Breast epithelium (tissue), 4 donors: ENCODE measurements at regions not wholly inside any gene's neighbourhood (a gene's known extent, or its start where the extent isn't known, plus 50 kb on each side); places are given as distances from the start of the nearest gene placed in this dataset.
"Not testable (repeated sequence)": the region's sequence is repeated elsewhere in the genome, so short reads cannot be mapped to it uniquely, and the experiment has no call there.

Experiments used
- DNase-seq, 2 donors: peaks; one replicate each; pipeline ENCODE4 v3.0.0-alpha.2; 2019; ENCODE audit warnings: low spot score in 2 of 2
- H3K27ac ChIP-seq, 2 donors: fragments of 200-600 bp; sonication (generic) in 1 of 2; one replicate each; pipeline ENCODE4 v1.5.1; 2016 to 2019; ENCODE audit warnings: mild to moderate bottlenecking in 1 of 2
- H3K27me3 ChIP-seq, 2 donors: fragments of 200-600 bp; sonication (generic) in 1 of 2; one replicate each; pipeline versions ENCODE4 v1.5.1 to v1.6.0; 2017 to 2019; ENCODE audit warnings: control low read depth in 1 of 2, mild to moderate bottlenecking in 1 of 2
- H3K36me3 ChIP-seq: fragments of 200-600 bp; one replicate; pipeline ENCODE4 v1.5.1; 2019
- H3K4me1 ChIP-seq, 2 donors: fragments of 200-600 bp; sonication (generic); one replicate each; pipeline ENCODE4 v1.5.1; 2016 to 2019; ENCODE audit warnings: control low read depth in 1 of 2
- H3K4me3 ChIP-seq, 3 donors: fragments of 200-600 bp; sonication (generic); 1 replicate in 2 of 3; 2 replicates in 1 of 3; pipeline ENCODE4 v1.5.1; 2016 to 2019; ENCODE audit warnings: mild to moderate bottlenecking in 3 of 3, moderate library complexity in 2 of 3
- H3K9me3 ChIP-seq, 2 donors: fragments of 200-600 bp; sonication (generic) in 1 of 2; one replicate each; pipeline ENCODE4 v1.5.1; 2016 to 2019; ENCODE audit warnings: control low read depth in 1 of 2
- POLR2A ChIP-seq: fragments of 450-650 bp; IDR thresholded peaks from one replicate; pipeline ENCODE4 v1.6.1; 2016; ENCODE audit warnings: antibody characterized with exemption, mild to moderate bottlenecking, moderate library complexity
- POLR2AphosphoS5 ChIP-seq, 3 donors: sonication (generic); formaldehyde crosslinking; IDR thresholded peaks; one replicate each; pipeline ENCODE4 v1.6.1; 2017; ENCODE audit warnings: antibody characterized with exemption in 3 of 3
- intact Hi-C: fragments of 100-400 bp; cut with DNase I; formaldehyde crosslinking; loops from one replicate; pipeline ENCODE4 v1.15.1; 2023; ENCODE audit warnings: low total_unique reads
- TF ChIP-seq, protein P1 (sequence below), 3 donors: fragments of 450-650 bp; IDR thresholded peaks; one replicate each; pipeline ENCODE4 v1.5.1; 2016 to 2017; ENCODE audit warnings: antibody characterized with exemption in 3 of 3, mild to moderate bottlenecking in 3 of 3, moderate library complexity in 3 of 3

- no peak for DNase-seq
- intact Hi-C loops, result no loop called here
- H3K36me3 ChIP-seq, result no peaks in the 10 kb centered on the region
- no peak overlapping the region for H3K4me3 ChIP-seq
- H3K27me3 ChIP-seq, result peaks cover 0 to 18% of the 10 kb centered on the region in 2 donors
- no peak overlapping the region for H3K27ac ChIP-seq
- no peaks in the 10 kb centered on the region for H3K4me1 ChIP-seq
- peaks cover 0 to 9% of the 10 kb centered on the region in 2 donors for H3K9me3 ChIP-seq
- TF ChIP-seq, protein P1, sequence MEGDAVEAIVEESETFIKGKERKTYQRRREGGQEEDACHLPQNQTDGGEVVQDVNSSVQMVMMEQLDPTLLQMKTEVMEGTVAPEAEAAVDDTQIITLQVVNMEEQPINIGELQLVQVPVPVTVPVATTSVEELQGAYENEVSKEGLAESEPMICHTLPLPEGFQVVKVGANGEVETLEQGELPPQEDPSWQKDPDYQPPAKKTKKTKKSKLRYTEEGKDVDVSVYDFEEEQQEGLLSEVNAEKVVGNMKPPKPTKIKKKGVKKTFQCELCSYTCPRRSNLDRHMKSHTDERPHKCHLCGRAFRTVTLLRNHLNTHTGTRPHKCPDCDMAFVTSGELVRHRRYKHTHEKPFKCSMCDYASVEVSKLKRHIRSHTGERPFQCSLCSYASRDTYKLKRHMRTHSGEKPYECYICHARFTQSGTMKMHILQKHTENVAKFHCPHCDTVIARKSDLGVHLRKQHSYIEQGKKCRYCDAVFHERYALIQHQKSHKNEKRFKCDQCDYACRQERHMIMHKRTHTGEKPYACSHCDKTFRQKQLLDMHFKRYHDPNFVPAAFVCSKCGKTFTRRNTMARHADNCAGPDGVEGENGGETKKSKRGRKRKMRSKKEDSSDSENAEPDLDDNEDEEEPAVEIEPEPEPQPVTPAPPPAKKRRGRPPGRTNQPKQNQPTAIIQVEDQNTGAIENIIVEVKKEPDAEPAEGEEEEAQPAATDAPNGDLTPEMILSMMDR (IDR thresholded peaks at IDR 0.05), result no peak
- TF ChIP-seq POLR2A (no peak), POLR2AphosphoS5 (IDR thresholded peaks at IDR 0.05) (no peak)
Measured at GRCh38 chrX:83260288-83260687, 247.8 kb upstream of the POU3F4 start.

DNA sequence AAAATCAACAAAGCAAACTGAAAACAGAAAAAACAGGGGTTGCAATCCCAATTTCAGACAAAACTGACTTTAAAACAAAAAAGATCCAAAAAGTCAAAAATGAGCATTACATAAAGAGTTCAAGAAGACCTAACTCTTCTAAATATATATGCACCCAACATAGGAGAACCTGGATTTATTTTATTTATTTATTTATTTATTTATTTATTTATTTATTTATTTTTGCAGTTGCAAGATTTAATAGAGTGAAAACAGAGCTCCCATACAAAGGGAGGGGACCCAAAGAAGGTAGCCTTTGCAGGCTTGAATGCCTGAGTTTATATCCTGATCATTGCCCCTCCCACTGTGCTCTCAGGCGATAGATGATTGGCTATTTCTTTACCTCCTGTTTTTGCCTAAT lies 245.9 kb upstream of the POU3F4 start:
- H3K27ac ChIP-seq, H3K4me1 ChIP-seq, DNase-seq, H3K4me3 ChIP-seq, intact Hi-C loops, H3K36me3 ChIP-seq: not testable (repeated sequence)
- Histone ChIP-seq H3K27me3 (peaks cover 0 to 17% of the 10 kb centered on the region in 2 donors), H3K9me3 (peaks cover 0 to 14% of the 10 kb centered on the region in 2 donors)

- intact Hi-C loops, result no loop called here
- Histone ChIP-seq H3K27ac (no peak overlapping the region), H3K27me3 (no peaks in the 10 kb centered on the region), H3K4me3 (no peak overlapping the region), H3K9me3 (no peaks in the 10 kb centered on the region), H3K4me1 (no peaks in the 10 kb centered on the region), H3K36me3 (no peaks in the 10 kb centered on the region)
- no peak for TF ChIP-seq POLR2AphosphoS5 (IDR thresholded peaks at IDR 0.05)
- TF ChIP-seq, protein P1 (IDR thresholded peaks at IDR 0.05), result no peak
- TF ChIP-seq POLR2A, result no peak
- DNase-seq, result no peak
Measured at GRCh38 chrX:83278988-83279387, 229.1 kb upstream of the POU3F4 start.

DNA sequence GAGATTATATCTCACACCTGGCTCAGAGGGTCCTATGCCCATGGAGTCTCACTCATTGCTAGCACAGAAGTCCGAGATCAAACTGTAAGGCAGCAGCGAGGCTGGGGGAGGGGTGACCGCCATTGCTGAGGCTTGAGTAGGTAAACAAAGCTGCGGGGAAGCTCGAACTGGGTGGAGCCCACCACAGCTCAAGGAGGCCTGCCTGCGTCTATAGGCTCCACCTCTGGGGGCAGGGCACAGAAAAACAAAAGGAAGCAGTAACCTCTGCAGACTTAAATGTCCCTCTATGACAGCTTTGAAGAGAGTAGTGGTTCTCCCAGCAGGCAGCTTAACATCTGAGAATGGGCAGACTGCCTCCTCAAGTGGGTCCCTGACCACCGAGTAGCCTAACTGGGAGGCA lies 221.5 kb upstream of the POU3F4 start:
- intact Hi-C loops, H3K4me1 ChIP-seq, H3K36me3 ChIP-seq, H3K9me3 ChIP-seq, H3K4me3 ChIP-seq, H3K27me3 ChIP-seq, H3K27ac ChIP-seq, DNase-seq: not testable (repeated sequence)

- no peak for DNase-seq
- TF ChIP-seq POLR2AphosphoS5 (IDR thresholded peaks at IDR 0.05) (no peak), POLR2A (no peak)
- TF ChIP-seq, protein P1 (IDR thresholded peaks at IDR 0.05), result no peak
- Histone ChIP-seq H3K4me3 (no peak overlapping the region), H3K9me3 (peaks cover 0 to 4% of the 10 kb centered on the region in 2 donors), H3K4me1 (no peaks in the 10 kb centered on the region), H3K36me3 (no peaks in the 10 kb centered on the region), H3K27me3 (no peaks in the 10 kb centered on the region), H3K27ac (no peak overlapping the region)
- intact Hi-C loops, result no loop called here
Measured at GRCh38 chrX:83305381-83305780, 202.7 kb upstream of the POU3F4 start.

DNA sequence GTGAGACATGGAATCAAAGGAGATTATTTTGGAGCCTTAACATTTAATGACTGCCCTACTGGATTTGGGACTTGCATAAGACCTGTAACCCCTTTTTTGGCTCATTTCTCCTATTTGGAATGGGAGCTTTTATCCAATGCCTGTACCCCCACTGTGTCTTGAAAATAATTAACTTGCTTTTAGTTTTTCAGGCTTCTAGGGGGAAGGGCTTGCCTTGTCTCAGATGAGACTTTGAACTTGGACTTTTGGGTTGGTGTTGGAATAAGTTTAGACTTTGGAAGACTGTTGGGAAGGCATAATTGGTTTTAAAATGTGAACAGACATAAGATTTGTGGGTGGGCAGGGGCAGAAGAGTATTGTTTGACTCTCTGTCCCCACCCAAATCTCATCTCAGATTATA lies 189.1 kb upstream of the POU3F4 start:
- TF ChIP-seq, protein P1 (IDR thresholded peaks at IDR 0.05), result no peak
- no peak for TF ChIP-seq POLR2AphosphoS5 (IDR thresholded peaks at IDR 0.05)
- TF ChIP-seq POLR2A, result no peak
- Histone ChIP-seq H3K4me1 (no peaks in the 10 kb centered on the region), H3K36me3 (no peaks in the 10 kb centered on the region), H3K27me3 (peaks cover 0 to 11% of the 10 kb centered on the region in 2 donors), H3K4me3 (no peak overlapping the region), H3K9me3 (peaks cover 0 to 3% of the 10 kb centered on the region in 2 donors), H3K27ac (no peak overlapping the region)
- intact Hi-C loops, result no loop called here
- DNase-seq, result no peak
